ENCODE measurements at regions not wholly inside any gene's neighbourhood (a gene's known extent, or its start where the extent isn't known, plus 50 kb on each side); places are given as distances from the start of the nearest gene placed in this dataset.

- TF ChIP-seq CTBP2 (IDR thresholded peaks at IDR 0.05; ENCODE audit: borderline replicate concordance, insufficient read depth, insufficient read length, low read length) (no peak), ZNF274 (IDR thresholded peaks at IDR 0.05; ENCODE audit: borderline replicate concordance, extremely low read depth, low read length) (no peak), SP1 (IDR thresholded peaks at IDR 0.05; ENCODE audit: low read depth, low read length) (no peak), SP4 (IDR thresholded peaks at IDR 0.05; ENCODE audit: low read length) (no peak)
These were observed 77.6 kb downstream of the ALX1 start (continued) for GRCh38 chr12:85357609-85358008.
